Pancreas (tissue), 10 donors: ENCODE measurements at regions not wholly inside any gene's neighbourhood (a gene's known extent, or its start where the extent isn't known, plus 50 kb on each side); places are given as distances from the start of the nearest gene placed in this dataset.
"Not testable (repeated sequence)": the region's sequence is repeated elsewhere in the genome, so short reads cannot be mapped to it uniquely, and the experiment has no call there.

Experiments used
- ATAC-seq, 4 donors: fragments of 200-7000 bp; cut with Tn5 transposase; one replicate each; pipeline versions ENCODE4 v1.8.0 to v1.9.1; 2020; ENCODE audit warnings: mild to moderate bottlenecking in 4 of 4, moderate library complexity in 4 of 4
- DNase-seq, 6 donors: peaks; one replicate each; pipeline ENCODE4 v3.0.0-alpha.2; 2020
- FAIRE-seq: peaks from 2 replicates; lab custom pipeline; 2012; peaks lifted over from hg19 to GRCh38; lab: Jason Lieb, UNC
- H3K27ac ChIP-seq, 4 donors: fragments of 200-600 bp; sonication (generic); 1 replicate in 3 of 4; 2 replicates in 1 of 4; pipeline versions ENCODE4 v1.5.0 to v1.8.0; 2020
- H3K27me3 ChIP-seq, 4 donors: fragments of 200-600 bp; one replicate each; pipeline ENCODE4 v1.8.0; 2021
- H3K36me3 ChIP-seq, 3 donors: fragments of 200-600 bp; sonication (generic) in 1 of 3; one replicate each; pipeline versions ENCODE4 v1.5.0 to v1.8.0; 2020 to 2021
- H3K4me1 ChIP-seq, 3 donors: fragments of 200-600 bp; one replicate each; pipeline ENCODE4 v1.8.0; 2021
- H3K4me3 ChIP-seq, 4 donors: fragments of 200-600 bp; sonication (generic) in 2 of 4; one replicate each; pipeline versions ENCODE4 v1.5.0 to v1.8.0; 2020 to 2021
- H3K9me3 ChIP-seq, 4 donors: fragments of 200-600 bp; one replicate each; pipeline ENCODE4 v1.8.0; 2021
- CTCF ChIP-seq, 4 donors: fragments of 200-600 bp; sonication (generic) in 3 of 4; IDR thresholded peaks; one replicate each; pipeline versions ENCODE4 v1.5.0 to v1.8.0; 2021; ENCODE audit warnings: antibody characterized with exemption in 4 of 4
- WGBS, 2 donors: extraction: QIAGEN DNeasy Blood & Tissue Kit; methylation state at CpG; one replicate each; pipeline ENCODE4 v1.1.7; 2013; 5-methylcytosine and 5-hydroxymethylcytosine counted together
- intact Hi-C, 3 donors: fragments of 100-400 bp; cut with DNase I; formaldehyde crosslinking; loops; one replicate each; pipeline versions ENCODE4 v1.11.1 to v1.14.2; 2022
- donor health status: healthy with polysubstance abuse.
- donor health status: DM: no; HTN: no; CAD: no; lungs with moderate emphysema.
- donor health status: DM: no; HTN: no; CAD: no.
- donor health status: control.
- donor health status: control.
- donor health status: Bipolar disorder and iron deficiency.
- donor health status: DM: yes; HTN: yes; CAD: no.
- donor health status: DM: no; HTN: no; CAD: no.
- donor health status: DM: no; HTN: no; CAD: no.
- donor health status: DM: yes; HTN: yes; CAD: no.

DNA sequence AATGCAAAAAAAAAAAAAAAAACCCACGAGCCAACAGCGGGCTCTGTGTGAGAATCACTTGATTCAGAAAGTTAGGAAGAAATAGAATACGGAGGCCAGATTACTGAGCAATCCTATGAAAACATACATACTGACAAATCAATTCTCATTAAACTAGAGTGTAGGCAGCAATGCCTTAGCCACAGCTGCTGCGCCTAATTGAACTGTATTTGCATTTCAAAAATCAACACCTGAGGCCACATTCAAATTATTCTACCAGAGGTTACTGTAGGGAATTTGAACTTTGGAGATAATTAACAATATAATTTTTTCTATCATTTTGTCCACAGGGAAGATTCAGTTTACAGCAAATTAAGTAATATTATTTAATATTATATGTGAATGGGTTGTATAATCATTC lies 138.4 kb upstream of the PLD5 start:
- DNase-seq, result no peak
- no peak for FAIRE-seq
- WGBS, 2 donors, result 70 to 81% methylated on average over 4 of the region's 4 CpGs

DNA sequence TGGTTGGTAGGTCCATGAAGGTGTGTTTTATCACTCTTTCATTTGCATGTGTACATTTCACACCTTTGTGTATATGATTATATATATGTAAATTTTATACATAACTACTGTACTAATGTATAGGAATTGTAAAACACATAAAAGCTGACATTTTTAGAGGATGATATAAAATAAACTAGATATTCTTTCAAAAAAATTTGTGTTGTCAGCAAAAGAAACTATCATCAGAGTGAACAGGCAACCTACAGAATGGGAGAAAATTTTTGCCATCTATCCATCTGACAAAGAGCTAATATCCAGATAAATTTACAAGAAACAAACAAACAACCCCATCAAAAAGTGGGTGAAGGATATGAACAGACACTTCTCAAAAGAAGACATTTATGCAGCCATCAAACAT lies 129.3 kb upstream of the PLD5 start:
- H3K27me3 ChIP-seq, FAIRE-seq, H3K27ac ChIP-seq, H3K9me3 ChIP-seq, H3K4me3 ChIP-seq, H3K36me3 ChIP-seq, DNase-seq, H3K4me1 ChIP-seq, ATAC-seq, intact Hi-C loops: not testable (repeated sequence)

More for the DNA sequence above, 138.4 kb upstream of the PLD5 start:
- H3K27me3 ChIP-seq, result no peaks in the 10 kb centered on the region
- H3K36me3 ChIP-seq, result no peaks in the 10 kb centered on the region
- ATAC-seq, result no peak
- intact Hi-C loops, result no loop called here
- no peak overlapping the region for H3K27ac ChIP-seq
- no peak for TF ChIP-seq CTCF (IDR thresholded peaks at IDR 0.05)
- H3K4me3 ChIP-seq, result no peak overlapping the region
- H3K4me1 ChIP-seq, result no peaks in the 10 kb centered on the region
- no peaks in the 10 kb centered on the region for H3K9me3 ChIP-seq

DNA sequence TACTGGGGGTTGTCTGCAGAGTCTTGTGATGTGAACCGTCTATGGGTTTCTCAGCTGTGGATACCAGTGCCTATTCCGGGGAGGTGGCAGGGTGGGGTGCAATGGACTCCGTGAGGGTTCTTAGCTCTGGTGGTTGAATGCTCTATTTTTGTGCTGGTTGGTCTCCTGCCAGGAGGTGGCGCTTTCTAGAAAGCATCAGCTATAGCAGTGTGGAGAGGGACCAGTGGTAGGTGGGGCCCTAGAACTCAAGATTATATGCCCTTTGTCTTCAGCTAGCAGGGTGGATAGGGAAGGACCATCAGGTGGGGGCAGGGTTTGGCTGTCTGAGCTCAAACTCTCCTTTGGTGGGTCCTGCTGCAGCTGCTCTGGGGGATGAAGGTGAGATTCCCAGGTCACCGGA lies 127.3 kb upstream of the PLD5 start:
- Histone ChIP-seq H3K9me3 (no peaks in the 10 kb centered on the region), H3K36me3 (no peaks in the 10 kb centered on the region), H3K4me1 (no peaks in the 10 kb centered on the region), H3K27ac (no peak overlapping the region), H3K27me3 (peaks cover 0 to 5% (median 0%) of the 10 kb centered on the region in 4 donors), H3K4me3 (no peak overlapping the region)
- FAIRE-seq, result no peak
- no peak for TF ChIP-seq CTCF (IDR thresholded peaks at IDR 0.05)
- no peak for ATAC-seq
- WGBS, 2 donors, result 31 to 43% methylated on average over 5 of the region's 5 CpGs
- DNase-seq, result no peak
- intact Hi-C loops, result no loop called here

GRCh38 chr1:242641461-242641860 lies 117.0 kb upstream of the PLD5 start:
- Histone ChIP-seq H3K36me3 (no peaks in the 10 kb centered on the region), H3K9me3 (no peaks in the 10 kb centered on the region), H3K27me3 (no peaks in the 10 kb centered on the region), H3K27ac (no peak overlapping the region), H3K4me1 (no peaks in the 10 kb centered on the region), H3K4me3 (no peak overlapping the region)
- no peak for FAIRE-seq
- no peak for TF ChIP-seq CTCF (IDR thresholded peaks at IDR 0.05)
- ATAC-seq, result no peak
- no peak for DNase-seq
- WGBS, 2 donors, result 42 to 43% methylated on average over 3 of the region's 3 CpGs
- intact Hi-C loops, result no loop called here

DNA sequence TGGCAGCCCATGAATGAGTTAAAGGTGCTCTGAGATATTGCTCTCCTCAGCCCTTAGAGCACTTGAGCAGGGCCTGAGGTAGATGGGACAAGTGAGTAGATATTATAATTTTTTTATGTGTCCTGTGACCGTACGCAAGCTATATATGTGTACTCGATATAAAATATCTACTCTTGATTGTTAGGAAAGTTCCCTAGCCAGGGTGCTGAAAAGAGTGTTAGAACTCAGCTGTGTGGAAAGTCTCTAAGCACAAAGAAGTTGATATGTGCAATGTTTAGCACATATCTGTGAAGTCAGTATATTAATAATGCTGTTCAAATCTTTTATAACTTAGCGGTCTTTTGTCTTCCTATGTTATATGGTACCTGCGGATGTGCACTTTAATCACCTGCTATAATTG lies 114.6 kb upstream of the PLD5 start:
- WGBS, 2 donors, result 76 to 86% methylated on average over 5 of the region's 5 CpGs
- no peak for DNase-seq

More for the DNA sequence above, 114.6 kb upstream of the PLD5 start:
- no peak overlapping the region for H3K27ac ChIP-seq
- ATAC-seq (no peak), FAIRE-seq (no peak)
- no peak overlapping the region for H3K4me3 ChIP-seq
- intact Hi-C loops, result no loop called here
- no peaks in the 10 kb centered on the region for H3K4me1 ChIP-seq
- no peak for TF ChIP-seq CTCF (IDR thresholded peaks at IDR 0.05)
- no peaks in the 10 kb centered on the region for H3K36me3 ChIP-seq
- no peaks in the 10 kb centered on the region for H3K27me3 ChIP-seq
- no peaks in the 10 kb centered on the region for H3K9me3 ChIP-seq
